ENCODE measurements at regions not wholly inside any gene's neighbourhood (a gene's known extent, or its start where the extent isn't known, plus 50 kb on each side); places are given as distances from the start of the nearest gene placed in this dataset.

GRCh38 chrX:85517994-85518718 is 138.7 kb upstream of the POF1B start:
- no peak for DNase-seq

- DNase-seq: no peak
Measured at GRCh38 chrX:85516131-85516530, 136.7 kb upstream of the POF1B start.

- no peak for DNase-seq
Measured at GRCh38 chrX:85506871-85507270, 127.4 kb upstream of the POF1B start.

- no peak for DNase-seq
Measured at GRCh38 chrX:85505801-85506200, 126.3 kb upstream of the POF1B start.

GRCh38 chrX:85504381-85504780 is 124.9 kb upstream of the POF1B start:
- DNase-seq: no peak

GRCh38 chrX:85503258-85504158 is 124.0 kb upstream of the POF1B start:
- DNase-seq: no peak

GRCh38 chrX:85501349-85501748 is 121.9 kb upstream of the POF1B start:
- DNase-seq: no peak

GRCh38 chrX:85499400-85499799 is 119.9 kb upstream of the POF1B start:
- DNase-seq: peak; percentile 74

- no peak for DNase-seq
Measured at GRCh38 chrX:85493821-85494220, 114.4 kb upstream of the POF1B start.

- DNase-seq: no peak
Measured at GRCh38 chrX:85454295-85454694, 74.8 kb upstream of the POF1B start.

GRCh38 chrX:85444613-85445012 is 65.1 kb upstream of the POF1B start:
- DNase-seq: no peak

Data from islet precursor cell (in vitro differentiated cells).